RPMI7951 (cell line): ENCODE measurements at regions not wholly inside any gene's neighbourhood (a gene's known extent, or its start where the extent isn't known, plus 50 kb on each side); places are given as distances from the start of the nearest gene placed in this dataset.

Source experiments
- DNase-seq: peaks from one replicate; pipeline ENCODE4 v3.0.0-alpha.2; 2012; ENCODE audit warnings: low read depth

DNA sequence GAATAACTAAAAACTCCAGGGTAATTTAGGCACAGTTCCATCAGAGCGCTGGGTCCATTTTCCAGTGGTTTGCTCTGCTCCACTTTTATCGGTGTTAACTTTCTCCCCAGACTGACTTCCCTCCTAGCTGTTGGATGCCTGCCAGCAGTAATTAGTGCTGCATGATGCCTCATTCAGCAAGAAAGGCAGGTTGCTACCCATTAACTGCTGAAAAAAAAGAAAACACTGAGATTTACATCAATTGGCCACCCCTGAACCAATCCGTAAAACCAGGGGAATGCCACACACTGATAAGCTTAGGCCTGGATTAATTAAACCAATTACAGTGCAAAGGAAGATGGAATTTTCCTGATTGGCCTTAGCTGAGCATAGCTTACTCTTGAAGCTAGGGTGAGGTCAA, 182.4 kb upstream of the CXXC4 start:
- DNase-seq = peak; percentile 8

DNA sequence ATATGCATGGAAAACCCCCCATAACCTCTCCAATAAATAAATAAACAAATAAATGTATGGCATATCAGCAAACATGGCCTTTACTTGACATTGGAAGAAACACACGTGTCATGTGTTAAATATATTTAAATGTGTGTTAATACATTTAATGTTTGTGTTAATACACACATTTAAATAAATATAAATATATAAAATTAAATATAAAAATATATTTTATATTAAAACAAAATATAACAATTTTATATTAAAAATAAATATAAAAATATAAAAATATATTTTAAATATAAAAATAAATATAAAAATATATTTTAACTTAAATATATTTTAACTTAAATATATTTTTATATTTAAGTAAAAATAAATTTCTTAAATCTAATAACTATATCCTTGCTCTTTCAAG, 187.6 kb upstream of the CXXC4 start:
- no peak for DNase-seq

DNA sequence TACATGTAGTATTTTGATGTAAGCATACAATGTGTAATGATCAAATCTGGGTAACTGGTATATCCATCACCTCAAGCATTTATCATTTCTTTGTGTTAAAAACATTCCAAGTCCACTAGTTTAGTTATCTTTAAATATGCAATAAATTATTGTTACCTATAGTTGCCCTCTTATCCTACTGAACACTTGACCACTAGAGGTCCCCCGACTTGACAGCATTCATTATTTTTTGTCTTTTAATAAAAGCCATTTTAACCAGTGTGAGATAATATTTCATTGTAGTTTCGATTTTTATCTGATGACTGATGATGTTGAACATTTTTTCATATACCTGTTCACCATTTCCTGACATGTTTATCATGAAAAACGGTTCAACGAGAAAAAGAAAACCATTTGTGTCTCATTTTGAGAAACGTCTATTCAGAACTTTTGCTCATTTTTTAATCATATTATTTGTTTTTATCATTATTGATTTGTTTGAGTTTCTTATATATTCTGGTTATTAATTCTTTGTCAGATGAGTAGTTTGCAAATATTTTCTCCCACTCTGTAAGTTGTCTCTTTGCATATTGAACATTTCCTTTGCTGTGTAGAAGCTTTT, 199.0 kb upstream of the CXXC4 start:
- DNase-seq = peak; percentile 1

DNA sequence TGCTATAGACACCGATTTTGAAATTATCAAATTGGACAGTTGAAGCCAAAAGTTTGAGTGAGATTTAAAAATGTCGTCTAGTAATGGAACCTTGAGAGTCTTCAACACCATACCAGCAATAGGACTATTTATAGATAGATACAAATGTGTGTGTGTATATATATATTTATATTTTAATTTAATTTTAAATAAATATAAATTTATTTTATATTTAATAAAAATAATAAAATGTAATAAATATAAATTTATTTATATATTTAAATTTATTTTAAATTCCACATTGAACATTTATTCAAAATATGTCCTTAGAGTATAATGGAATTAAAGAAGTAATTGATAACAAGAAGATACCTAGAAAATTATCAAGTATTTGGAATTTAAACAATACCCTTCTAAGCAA, 221.9 kb upstream of the CXXC4 start:
- DNase-seq = no peak

DNA sequence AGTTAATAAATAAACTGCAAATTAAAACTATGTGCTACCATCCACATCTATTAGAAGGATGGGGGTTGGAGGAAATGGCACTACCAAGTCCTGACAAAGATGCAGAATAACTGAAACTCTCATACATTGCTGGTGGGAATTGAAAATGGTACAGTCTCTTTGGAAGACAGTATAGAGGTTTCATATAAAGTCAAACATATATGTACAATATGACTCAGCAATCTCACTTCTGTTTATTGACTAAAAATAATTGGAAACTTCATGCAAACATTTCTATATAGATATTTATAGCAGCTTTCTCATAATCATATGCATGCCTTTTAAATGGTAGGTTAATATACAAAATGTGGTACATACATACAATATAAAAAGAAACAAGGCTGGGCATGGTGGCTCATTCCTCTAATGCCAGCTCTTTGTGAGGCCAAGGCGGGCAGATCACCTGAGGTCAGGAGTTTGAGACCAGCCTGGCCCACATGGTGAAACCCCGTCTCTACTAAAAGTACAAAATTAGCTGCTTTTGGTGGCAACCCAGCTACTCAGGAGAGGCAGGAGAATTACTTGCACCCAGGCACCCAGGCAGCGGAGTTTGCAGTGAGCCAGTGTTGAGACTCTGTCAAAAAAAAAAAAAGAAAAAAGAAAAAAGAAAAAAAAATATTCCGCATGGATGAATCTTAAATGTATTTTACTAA, 225.0 kb upstream of the CXXC4 start:
- DNase-seq = no peak

DNA sequence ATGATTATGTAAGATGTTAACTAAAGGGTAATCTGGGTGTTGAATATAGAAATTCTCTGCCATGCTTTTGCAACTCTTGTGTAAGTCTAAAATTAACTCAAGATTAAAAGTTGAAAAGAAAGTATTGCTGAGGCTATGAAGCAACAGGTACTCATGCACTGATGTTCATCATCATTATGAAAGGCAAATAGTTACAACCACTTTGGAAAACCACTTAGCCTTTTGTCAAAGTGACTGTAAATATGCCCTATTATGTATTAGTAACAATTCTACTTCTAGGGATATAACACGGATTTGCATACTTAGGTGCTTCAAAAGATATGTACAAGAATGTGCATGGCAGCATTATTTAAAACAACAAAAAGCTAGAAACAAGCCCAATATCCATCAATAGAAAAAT, 227.8 kb upstream of the CXXC4 start:
- DNase-seq = no peak

DNA sequence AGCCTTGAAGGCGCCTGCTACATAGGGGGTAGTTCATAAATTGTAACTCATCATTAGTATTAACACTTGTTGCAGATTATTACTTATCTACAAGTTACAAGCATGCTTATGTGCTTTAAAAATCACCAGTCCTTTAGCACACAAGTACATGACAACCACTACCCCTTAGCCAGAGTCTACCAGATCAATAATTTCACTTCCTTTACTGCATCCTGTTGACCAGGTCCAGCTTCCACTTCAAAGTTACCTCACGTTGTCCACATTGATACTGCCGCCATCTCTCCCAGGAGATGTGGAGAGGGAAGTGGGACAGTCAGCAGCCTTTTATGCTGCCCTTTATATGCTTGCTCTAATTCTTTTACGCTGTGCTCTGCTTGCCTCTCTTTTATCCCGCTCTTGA, 231.3 kb upstream of the CXXC4 start:
- no peak for DNase-seq

DNA sequence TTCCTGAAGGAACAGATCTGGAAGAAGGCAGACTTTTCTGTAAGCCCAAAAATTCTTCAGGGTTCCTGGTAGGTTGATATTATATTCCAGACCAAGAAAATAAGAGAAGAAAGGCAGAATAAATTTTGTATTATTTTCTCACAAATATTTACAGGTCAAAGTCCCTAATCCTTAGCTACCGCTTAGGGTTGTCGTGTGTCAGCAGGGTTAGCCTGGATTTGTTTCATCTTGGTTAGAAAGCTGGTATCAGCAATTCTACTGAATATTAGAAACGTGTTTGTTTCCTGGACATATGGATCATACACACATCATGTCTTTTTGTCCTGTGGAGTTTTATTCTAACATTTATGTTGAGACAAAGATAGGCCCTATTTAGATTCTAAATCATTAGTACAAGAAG, 232.9 kb upstream of the CXXC4 start:
- DNase-seq = no peak

DNA sequence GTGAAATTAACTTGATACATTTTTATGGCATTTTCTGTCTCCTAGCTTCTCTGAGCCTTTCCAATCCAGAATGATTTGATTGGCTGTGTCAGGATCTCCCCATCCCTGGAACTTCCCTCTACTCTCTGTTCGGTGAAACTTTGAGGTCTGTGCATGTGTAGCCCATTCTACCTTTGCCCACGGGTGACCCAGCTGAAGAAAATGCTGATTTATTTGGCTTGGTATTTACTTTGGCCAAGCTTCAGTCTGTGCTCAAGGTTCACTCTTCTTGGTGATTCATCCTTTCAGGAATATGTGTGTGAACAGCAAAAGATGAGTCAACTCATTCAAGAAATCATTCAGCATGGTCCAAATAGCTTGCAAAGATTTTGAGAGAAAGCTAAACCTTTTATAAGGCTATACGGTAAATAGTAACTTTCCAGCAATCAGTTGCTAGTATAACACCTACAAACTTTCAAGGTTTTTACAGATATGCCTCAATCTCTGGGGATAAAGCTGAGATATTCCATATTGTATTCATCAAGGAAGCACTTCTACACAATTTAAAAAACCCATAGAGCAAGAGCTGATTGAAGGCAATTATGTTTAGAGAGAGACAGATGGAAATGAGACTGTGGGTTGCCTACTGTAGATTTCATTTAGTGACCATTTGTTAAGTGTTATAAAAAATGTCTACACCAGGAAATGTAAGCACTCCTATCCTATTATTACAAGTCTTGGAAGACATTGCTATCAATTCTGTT, 233.9 kb upstream of the CXXC4 start:
- peak; percentile 59 for DNase-seq

DNA sequence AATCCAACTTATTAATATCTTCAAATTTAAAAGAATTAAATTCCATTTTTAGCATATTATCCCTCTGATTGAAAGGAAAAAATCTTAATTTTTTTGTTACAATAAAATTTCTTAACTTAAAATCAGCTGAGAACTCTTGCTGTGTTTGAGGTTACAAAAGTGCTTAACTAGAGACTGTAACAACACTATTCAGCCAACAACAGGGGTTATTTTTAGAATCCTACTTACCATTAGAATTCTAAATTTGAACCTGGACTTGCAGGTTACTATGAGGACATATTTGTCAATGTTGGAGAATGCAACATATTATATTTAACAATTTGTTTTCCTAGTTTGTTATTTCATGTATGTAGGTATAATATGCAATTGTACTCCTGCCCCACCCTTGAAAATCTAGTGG, 238.1 kb upstream of the CXXC4 start:
- no peak for DNase-seq

DNA sequence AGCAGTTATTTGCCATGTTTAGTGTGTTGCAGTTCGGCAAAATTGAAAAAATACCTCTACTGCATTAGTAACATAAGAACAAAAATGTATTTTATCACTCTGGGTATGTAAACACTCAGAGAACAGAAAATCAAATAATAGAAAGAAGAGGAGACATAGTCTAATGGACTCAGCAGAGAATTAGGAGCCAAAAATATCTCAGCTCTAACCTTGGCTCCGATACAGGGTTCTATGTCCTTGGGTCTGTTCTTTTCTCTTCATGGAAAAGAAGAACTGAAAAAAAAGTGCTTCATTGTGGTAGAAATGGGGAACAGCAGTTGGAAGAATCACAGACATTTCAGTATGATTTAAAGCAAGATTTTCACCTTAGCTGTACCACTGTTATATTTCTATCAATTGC, 240.5 kb upstream of the CXXC4 start:
- DNase-seq = no peak

DNA sequence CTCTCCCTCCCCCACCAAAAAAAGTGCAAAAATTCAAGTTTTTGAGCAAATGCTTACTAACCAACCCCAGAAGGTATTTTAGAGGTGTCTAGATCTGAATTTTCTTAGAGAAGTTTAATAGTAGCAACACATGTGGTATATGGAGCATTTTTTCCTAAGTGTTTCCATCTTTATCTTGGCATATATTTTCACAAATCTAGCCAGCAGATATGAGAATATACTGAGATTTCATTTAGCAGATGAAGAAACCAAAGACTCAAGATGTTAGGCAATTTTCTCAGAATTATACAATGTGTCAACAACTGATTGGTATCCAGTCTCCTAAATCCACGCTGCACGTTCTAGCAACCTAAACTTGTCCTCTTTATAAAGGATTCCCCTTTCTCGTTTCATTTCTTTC, 245.5 kb upstream of the CXXC4 start:
- no peak for DNase-seq

DNA sequence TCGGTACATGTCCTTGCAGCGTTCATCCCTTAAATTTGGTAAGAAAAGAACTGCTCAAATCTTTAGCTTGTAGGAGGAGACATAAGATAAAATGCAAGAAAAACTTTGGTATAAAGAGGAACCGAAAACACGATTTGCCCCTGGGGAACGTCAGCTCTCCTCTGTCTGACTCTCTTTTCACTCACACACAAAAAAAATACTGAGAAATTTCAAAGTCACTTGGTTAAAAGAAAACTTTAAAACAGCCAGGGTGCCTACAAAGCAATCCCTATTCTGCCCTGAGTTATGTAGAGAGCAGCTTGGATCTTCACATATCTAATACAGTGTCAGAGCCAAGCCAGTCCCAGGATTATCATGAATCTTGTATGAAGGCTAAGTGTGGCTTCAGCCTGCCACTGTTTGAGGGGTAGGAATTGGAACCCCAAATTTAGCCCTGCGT, 248.5 kb upstream of the CXXC4 start:
- no peak for DNase-seq

DNA sequence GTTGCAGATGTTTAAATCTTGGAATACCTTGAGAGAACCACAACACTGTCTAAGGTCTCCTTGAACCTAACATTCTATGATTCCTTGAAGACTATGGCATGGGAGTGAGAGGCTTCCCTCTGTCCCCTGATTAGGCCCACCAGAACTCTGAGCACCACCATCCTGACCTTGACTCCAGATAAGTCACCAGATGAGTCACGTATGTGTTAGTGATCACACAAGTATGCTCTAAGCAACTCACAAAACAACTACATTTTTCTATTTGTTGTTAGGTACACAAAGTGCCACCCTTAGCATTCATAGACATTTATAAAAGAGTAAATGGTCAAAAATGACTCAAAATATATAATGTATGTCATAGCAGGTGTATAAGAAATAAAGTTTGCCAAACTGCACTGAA, 252.9 kb upstream of the CXXC4 start:
- DNase-seq = no peak

DNA sequence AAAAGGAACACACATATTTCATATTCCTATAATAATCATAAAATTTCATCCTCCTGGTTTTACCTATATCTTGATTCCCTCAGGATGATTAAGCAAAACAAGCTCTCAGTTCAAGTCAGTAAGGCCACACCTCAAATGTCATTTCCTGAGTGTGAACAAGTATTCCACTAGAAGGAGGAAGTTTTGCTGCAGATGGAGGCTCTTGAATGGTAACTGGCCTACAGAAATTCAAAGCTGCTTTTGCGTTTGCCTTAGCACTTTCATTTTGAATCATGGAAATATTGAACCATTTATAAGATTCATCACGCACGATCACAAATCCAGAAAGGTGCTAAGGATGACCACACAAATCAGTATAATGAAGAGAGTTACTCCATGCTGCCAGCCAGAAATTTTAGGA, 254.4 kb upstream of the CXXC4 start:
- DNase-seq = no peak

DNA sequence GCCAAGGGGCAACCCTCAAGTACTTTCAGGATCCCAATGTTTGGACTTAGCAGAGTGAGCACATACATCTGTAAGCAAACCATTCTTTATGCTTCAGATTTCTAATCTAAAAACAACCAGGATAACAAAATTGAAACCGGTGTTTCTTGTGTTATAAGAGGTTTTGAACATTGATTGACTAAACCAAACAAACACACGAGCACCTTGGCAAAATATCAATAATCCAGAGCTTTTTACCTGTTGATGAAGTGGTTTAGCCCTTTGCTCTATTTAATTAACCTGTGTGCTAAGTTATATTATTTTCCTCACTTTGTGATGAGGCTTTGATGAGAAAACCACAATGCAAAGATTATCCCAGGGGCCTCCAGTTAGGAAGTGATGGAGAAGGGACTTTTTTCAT, 255.3 kb upstream of the CXXC4 start:
- no peak for DNase-seq

DNA sequence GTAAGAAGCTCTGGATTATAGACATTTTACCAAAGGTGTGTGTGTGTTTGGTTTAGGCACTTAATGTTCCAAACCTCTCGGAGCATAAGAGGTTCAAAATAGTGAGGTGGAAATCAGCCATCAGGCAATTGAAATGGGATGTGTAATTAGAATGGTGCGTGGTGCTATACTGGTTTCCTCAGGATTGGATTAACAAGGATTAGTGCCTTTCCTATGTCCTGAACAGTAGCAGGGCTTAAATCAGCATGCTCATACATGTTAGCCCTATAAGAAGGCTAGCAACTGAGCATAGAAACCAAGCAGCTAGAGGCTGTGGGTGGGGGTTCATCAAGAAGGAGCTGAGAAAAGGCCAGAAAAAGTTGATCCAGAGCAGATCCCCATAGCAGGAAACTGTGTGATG, 256.8 kb upstream of the CXXC4 start:
- DNase-seq = no peak

DNA sequence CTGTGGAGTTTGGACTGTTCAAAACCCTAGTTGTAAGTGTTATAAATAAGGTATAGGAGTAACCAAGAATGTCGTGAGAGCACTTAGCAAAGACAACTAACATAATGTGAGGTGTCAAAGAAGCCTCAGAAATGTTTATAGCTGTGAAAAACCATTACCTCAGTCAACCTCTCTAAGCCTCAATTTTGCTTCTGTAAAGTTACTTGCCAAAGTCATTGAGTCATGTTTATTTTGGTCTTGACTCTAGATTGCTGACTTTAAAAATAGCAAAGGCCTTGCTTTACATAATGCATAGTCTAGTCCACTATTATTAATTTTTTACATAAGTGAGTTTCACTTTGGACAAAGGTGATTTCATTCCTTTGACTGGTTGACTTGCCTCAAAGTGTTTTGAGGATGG, 257.6 kb upstream of the CXXC4 start:
- DNase-seq = no peak

DNA sequence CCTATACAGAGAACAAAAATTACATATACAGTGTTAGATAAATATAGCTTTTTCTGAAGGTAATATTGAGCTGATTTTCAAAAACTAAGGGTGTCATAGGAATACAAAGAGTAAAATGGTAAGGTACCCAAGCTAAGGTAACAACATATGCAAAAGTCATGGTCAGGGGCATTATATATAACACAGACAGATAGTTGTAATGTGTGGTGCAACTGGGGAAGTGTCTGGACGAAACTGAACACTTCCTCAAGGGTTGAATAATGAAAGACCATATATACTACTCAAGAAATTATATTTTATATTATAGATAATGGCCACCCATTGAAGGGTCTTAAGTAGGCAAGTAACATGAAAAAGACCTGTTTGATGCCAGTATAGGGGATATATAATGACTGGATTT, 262.1 kb upstream of the CXXC4 start:
- no peak for DNase-seq

DNA sequence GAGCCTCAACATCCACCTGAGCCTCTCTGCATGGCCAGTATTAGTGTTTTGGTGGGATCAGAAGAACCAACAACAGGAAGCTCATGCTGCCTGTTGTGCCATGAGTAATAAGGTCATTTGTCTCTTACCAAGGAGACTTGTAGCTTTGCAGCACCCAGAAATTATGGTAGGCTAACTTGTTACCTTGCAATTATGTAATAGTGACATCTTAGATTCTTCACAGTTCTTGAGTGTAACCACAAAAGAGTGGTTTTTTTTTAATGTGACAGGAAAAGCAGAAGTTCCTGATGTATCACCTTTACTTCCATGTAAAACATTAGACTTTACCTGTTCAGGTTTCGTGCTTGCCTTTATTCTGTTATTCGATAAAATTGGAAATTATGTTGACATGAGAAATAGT, 263.9 kb upstream of the CXXC4 start:
- no peak for DNase-seq

DNA sequence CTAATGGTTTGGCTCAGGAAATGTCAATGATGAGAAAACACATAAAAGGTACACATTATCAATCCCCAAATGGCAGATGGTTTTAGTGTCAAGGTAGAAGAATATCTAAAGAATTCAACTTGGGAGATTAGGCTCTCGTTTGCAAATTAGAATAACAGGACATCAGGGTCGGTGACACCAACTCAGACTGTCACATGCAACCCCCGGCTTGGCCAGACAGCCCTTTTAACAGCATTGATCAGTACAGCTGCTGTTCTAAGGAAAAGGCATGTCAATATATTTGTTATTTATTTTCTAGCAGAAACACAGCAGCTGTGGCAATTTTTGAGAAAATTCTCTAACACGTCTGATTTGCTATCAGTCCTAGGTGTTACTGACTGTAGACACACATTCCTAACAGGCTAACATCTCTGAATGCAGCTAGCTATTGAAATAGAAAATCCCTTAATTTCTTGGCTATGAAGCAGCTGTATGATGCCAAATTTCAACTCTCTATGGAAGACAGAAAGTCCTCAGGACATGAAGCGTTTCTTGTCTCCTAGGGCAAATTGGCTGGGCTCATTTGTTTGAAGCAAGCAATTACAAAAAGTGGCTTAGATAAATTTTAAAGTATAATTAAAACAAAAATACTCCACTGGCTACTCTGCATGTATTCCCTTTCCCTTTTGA, 269.0 kb upstream of the CXXC4 start:
- DNase-seq = no peak

DNA sequence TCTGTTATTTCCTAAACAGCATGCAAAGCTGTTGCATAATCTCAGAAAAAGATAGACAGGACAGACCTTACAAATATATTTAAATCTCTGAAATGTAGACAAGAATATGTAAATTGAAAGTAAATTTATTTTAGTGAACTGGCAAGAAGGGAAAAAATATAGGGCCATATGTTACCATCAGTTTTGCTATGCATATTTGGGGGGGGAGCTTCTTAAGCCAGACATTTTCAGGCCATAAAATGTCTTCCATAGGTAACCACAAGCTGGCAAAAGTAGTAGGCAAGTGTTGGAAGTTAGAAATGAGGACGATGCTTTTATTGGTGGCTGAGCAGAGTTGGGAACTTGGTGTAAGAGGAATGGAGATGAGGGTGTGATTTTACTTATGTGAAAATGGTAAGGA, 272.0 kb upstream of the CXXC4 start:
- no peak for DNase-seq

DNA sequence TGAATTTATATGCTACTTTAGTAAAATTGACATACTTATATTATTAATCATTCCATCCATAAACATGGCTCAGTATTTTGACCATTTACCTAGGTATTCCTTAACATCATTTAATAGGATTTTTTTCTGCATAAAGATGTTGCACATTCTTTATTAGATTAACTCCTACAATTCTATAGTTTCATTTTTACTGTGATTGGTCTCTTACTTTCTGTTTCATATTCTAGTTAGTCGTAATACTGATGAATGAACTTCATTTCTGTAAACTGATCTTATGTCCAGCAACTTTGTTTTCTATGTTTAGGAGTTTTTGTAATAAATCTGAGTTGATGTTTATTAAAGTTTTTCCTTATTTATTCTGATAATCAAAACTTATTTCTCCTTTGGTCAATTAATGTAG, 278.2 kb upstream of the CXXC4 start:
- no peak for DNase-seq
